ENCODE measurements at regions not wholly inside any gene's neighbourhood (a gene's known extent, or its start where the extent isn't known, plus 50 kb on each side); places are given as distances from the start of the nearest gene placed in this dataset.

DNA sequence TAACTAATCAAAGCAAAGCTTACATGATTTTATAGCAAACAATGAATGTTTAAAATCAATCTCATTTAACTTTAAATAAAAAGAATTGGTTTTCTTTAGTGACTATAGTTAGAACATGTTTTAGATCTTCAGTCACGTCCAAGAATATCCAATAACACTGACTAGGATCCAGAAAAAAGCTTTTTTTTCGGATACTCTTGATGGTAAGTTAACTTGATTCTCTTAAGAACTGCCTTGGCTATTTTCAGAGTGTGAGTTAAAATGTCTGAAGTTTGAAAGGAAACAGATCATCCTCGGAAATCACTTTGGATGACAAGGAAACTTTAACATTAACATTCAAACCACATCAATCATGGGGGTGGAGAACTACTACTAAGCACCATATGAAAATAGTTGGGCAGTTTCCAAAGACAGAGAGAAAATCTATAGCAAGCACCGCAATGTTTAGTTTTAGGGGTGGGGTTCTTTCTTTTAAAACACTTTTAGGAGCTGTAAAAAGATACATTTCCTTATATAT, 83.7 kb upstream of the SLC27A6 start:
- no peak for DNase-seq

GRCh38 chr5:128885649-128886255, 79.5 kb upstream of the SLC27A6 start:
- no peak for DNase-seq

GRCh38 chr5:128895122-128895521, 70.2 kb upstream of the SLC27A6 start:
- no peak for DNase-seq

DNA sequence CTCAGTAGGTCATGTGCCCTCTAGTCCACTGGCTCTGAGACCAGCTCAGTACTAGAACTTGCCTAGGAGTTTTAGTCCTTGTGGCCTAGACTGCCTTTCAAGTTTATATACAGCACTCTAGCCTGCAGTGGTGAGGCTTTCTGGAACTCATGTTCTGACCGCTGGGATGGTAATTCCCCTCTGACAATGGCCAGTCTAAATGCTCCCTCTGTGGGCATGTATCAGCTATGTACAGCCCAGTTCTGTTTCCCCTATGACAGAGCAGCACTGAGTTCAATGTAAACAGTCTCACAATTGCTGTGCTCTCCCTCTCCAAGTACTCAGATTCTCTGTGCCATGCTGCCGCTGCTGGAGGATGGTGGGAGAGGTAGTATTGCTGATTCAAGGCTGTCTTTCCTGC, 68.6 kb upstream of the SLC27A6 start:
- no peak for DNase-seq

GRCh38 chr5:128903550-128903949, 61.7 kb upstream of the SLC27A6 start:
- no peak for DNase-seq

GRCh38 chr5:128904805-128905567, 60.3 kb upstream of the SLC27A6 start:
- no peak for DNase-seq

DNA sequence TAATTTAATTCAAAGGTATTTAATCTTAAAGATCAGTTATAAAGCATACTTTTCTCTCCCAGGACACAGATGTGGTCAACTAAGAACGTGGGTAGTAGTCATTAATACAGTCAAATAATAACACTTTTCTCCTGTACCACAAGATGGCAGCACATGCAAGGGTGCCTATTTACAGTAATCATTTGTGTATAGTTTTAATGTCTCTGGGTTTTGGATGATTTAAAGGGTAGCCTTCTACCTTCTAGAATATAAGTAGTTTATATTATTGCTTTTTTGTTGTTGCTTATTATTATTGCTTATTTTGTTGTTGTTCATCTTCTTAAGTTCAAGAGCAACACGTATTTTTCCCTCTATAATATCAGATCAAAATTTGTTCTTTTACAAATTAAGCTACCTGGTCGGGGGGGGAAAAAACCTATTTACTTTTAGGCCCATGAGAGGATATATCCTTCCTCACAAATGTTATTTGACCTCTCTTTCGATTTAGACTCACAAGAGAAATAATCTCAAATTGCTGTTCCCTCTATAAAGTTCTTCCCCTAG, 59.6 kb upstream of the SLC27A6 start:
- DNase-seq = peak in 10 of 58 donors; percentile 0 to 22 (median 4)

- DNase-seq = no peak
These were observed 51.7 kb upstream of the SLC27A6 start for GRCh38 chr5:128913551-128913950.
